Neural cell (in vitro differentiated cells): ENCODE measurements at regions not wholly inside any gene's neighbourhood (a gene's known extent, or its start where the extent isn't known, plus 50 kb on each side); places are given as distances from the start of the nearest gene placed in this dataset.

Experiments used
- H2AFZ ChIP-seq: fragments of 200-600, 300-800 bp; sonication (generic), shearing (Covaris generic); 2 replicates; pipeline ENCODE4 v1.6.0; 2014; ENCODE audit warnings: low read depth, mild to moderate bottlenecking, antibody characterized with exemption, low read length, moderate library complexity
- H3F3A ChIP-seq: fragments of 200-600 bp; shearing (Covaris generic); 2 replicates; pipeline ENCODE4 v1.6.1; 2016; ENCODE audit warnings: mild to moderate bottlenecking, moderate library complexity, mixed read lengths, antibody characterized with exemption, low read length; ENCODE audit not compliant: insufficient read depth, poor library complexity, severe bottlenecking
- H3K27ac ChIP-seq: fragments of 200-600, 300-800 bp; sonication (generic), shearing (Covaris generic); 2 replicates; pipeline ENCODE4 v1.5.1; 2014; ENCODE audit warnings: mild to moderate bottlenecking, low read length, moderate library complexity
- H3K27me3 ChIP-seq: fragments of 300-800, 200-600 bp; sonication (generic), shearing (Covaris generic); 2 replicates; pipeline ENCODE4 v1.6.0; 2014; ENCODE audit warnings: mild to moderate bottlenecking, low read depth, low read length, moderate library complexity; ENCODE audit not compliant: insufficient read depth
- H3K36me3 ChIP-seq: fragments of 300-800, 200-600 bp; sonication (generic), shearing (Covaris generic); 2 replicates; pipeline ENCODE4 v1.5.1; 2014; ENCODE audit warnings: mild to moderate bottlenecking, antibody characterized with exemption, low read length, moderate library complexity; ENCODE audit not compliant: insufficient read depth
- H3K4me2 ChIP-seq: fragments of 300-800, 200-600 bp; sonication (generic), shearing (Covaris generic); 2 replicates; pipeline ENCODE4 v1.6.0; 2014; ENCODE audit warnings: mild to moderate bottlenecking, low read length
- H3K4me3 ChIP-seq: fragments of 300-800, 200-600 bp; sonication (generic), shearing (Covaris generic); 2 replicates; pipeline ENCODE4 v1.5.1; 2014; ENCODE audit warnings: mild to moderate bottlenecking, low read length, moderate library complexity
- H3K79me2 ChIP-seq: fragments of 200-600 bp; shearing (Covaris generic); replicated peaks from 2 replicates; pipeline ENCODE4 v1.6.0; 2014; ENCODE audit warnings: mild to moderate bottlenecking, low read length, moderate library complexity; ENCODE audit not compliant: insufficient read depth
- H3K9ac ChIP-seq: fragments of 300-800, 200-600 bp; sonication (generic), shearing (Covaris generic); 2 replicates; pipeline ENCODE4 v1.6.1; 2016; ENCODE audit warnings: mild to moderate bottlenecking, low read length, mixed read lengths
- H3K9me2 ChIP-seq: fragments of 200-600 bp; shearing (Covaris generic); 2 replicates; pipeline ENCODE4 v1.6.1; 2016; ENCODE audit warnings: mild to moderate bottlenecking, low read length, mixed read lengths; ENCODE audit not compliant: insufficient read depth
- H3K9me3 ChIP-seq: fragments of 200-600, 300-800 bp; sonication (generic), shearing (Covaris generic); 2 replicates; pipeline ENCODE4 v1.6.1; 2016; ENCODE audit warnings: mild to moderate bottlenecking, mixed run types, low read length, moderate library complexity, mixed read lengths
- H4K20me1 ChIP-seq: fragments of 200-600 bp; shearing (Covaris generic); 2 replicates; pipeline ENCODE4 v1.6.1; 2016; ENCODE audit warnings: mild to moderate bottlenecking, mixed run types; ENCODE audit not compliant: insufficient read depth
- CTCF ChIP-seq: fragments of 450-650 bp; IDR thresholded peaks from 2 replicates; pipeline ENCODE4 v1.5.1; 2014; ENCODE audit warnings: antibody characterized with exemption, mild to moderate bottlenecking, moderate library complexity; ENCODE audit not compliant: poor library complexity, severe bottlenecking
- EP300 ChIP-seq: fragments of 450-650 bp; conservative IDR thresholded peaks from 2 replicates; pipeline ENCODE4 v1.6.1; 2014; ENCODE audit warnings: antibody characterized with exemption, mild to moderate bottlenecking, moderate library complexity; ENCODE audit not compliant: poor library complexity, severe bottlenecking
- EZH2 ChIP-seq: fragments of 200-600, 300-800 bp; shearing (Covaris generic), sonication (generic); IDR thresholded peaks from 2 replicates; pipeline ENCODE4 v1.6.1; 2014; ENCODE audit warnings: antibody characterized with exemption, low read length, borderline replicate concordance, mild to moderate bottlenecking; ENCODE audit not compliant: insufficient read depth, poor library complexity, severe bottlenecking
- MXI1 ChIP-seq: fragments of 450-650 bp; conservative IDR thresholded peaks from 2 replicates; pipeline ENCODE4 v1.6.1; 2014; ENCODE audit warnings: antibody characterized with exemption, mild to moderate bottlenecking; ENCODE audit not compliant: poor library complexity, severe bottlenecking
- POLR2AphosphoS5 ChIP-seq: IDR thresholded peaks from 2 replicates; pipeline ENCODE4 v1.6.1; 2012
- RAD21 ChIP-seq: fragments of 450-650 bp; conservative IDR thresholded peaks from 2 replicates; pipeline ENCODE4 v1.6.1; 2014; ENCODE audit warnings: antibody characterized with exemption, mild to moderate bottlenecking, moderate library complexity
- REST ChIP-seq: IDR thresholded peaks from 2 replicates; pipeline ENCODE4 v1.6.1; 2012; ENCODE audit warnings: borderline replicate concordance
- SMC3 ChIP-seq: fragments of 450-650 bp; conservative IDR thresholded peaks from 2 replicates; pipeline ENCODE4 v1.6.1; 2014; ENCODE audit warnings: antibody characterized with exemption, mild to moderate bottlenecking, moderate library complexity; ENCODE audit not compliant: poor library complexity
- TAF1 ChIP-seq: IDR thresholded peaks from 2 replicates; pipeline ENCODE4 v1.6.1; 2012; ENCODE audit warnings: low read depth

- H3K4me2 ChIP-seq = no peak overlapping the region
- no peak overlapping the region for H3K27ac ChIP-seq
- H3K9ac ChIP-seq = no peak overlapping the region
- no peaks in the 10 kb centered on the region for H3K27me3 ChIP-seq
- H3K36me3 ChIP-seq = no peaks in the 10 kb centered on the region
- no peaks in the 10 kb centered on the region for H3K9me2 ChIP-seq
- H3F3A ChIP-seq = no peaks in the 10 kb centered on the region
- no peak for TF ChIP-seq MXI1
- TF ChIP-seq EP300 = no peak
- no peak for TF ChIP-seq POLR2AphosphoS5
- TF ChIP-seq RAD21 = no peak
- TF ChIP-seq TAF1 = no peak
- TF ChIP-seq REST = no peak
- TF ChIP-seq CTCF = no peak
- TF ChIP-seq SMC3 = no peak
- TF ChIP-seq EZH2 = no peak
- no peaks in the 10 kb centered on the region for H3K9me3 ChIP-seq
- no peak overlapping the region for H3K4me3 ChIP-seq
- H2AFZ ChIP-seq = no peak overlapping the region
- no peaks in the 10 kb centered on the region for H3K79me2 ChIP-seq
- H4K20me1 ChIP-seq = no peaks in the 10 kb centered on the region
Measured at GRCh38 chr5:83871533-83872395, 151.1 kb upstream of the HAPLN1 start.

GRCh38 chr5:83866181-83866580 lies 145.5 kb upstream of the HAPLN1 start:
- no peak overlapping the region for H3K9ac ChIP-seq
- no peaks in the 10 kb centered on the region for H3F3A ChIP-seq
- no peak for TF ChIP-seq SMC3
- no peak for TF ChIP-seq POLR2AphosphoS5
- no peak for TF ChIP-seq CTCF
- no peaks in the 10 kb centered on the region for H3K36me3 ChIP-seq
- H3K4me3 ChIP-seq = no peak overlapping the region
- H3K27me3 ChIP-seq = no peaks in the 10 kb centered on the region
- H3K9me3 ChIP-seq = no peaks in the 10 kb centered on the region
- H3K79me2 ChIP-seq = no peaks in the 10 kb centered on the region
- H3K4me2 ChIP-seq = no peak overlapping the region
- H2AFZ ChIP-seq = no peak overlapping the region
- no peaks in the 10 kb centered on the region for H4K20me1 ChIP-seq
- H3K9me2 ChIP-seq = no peaks in the 10 kb centered on the region
- no peak overlapping the region for H3K27ac ChIP-seq
